Uterus (tissue), 3 donors: ENCODE measurements at regions not wholly inside any gene's neighbourhood (a gene's known extent, or its start where the extent isn't known, plus 50 kb on each side); places are given as distances from the start of the nearest gene placed in this dataset.

Experiments used
- DNase-seq, 2 donors: peaks; one replicate each; pipeline ENCODE4 v3.0.0-alpha.2; 2019 to 2020
- H3K27ac ChIP-seq, 2 donors: fragments of 200-600 bp; sonication (generic); 1 replicate in 1 of 2; 2 replicates in 1 of 2; pipeline ENCODE4 v1.5.1; 2016 to 2018
- H3K27me3 ChIP-seq, 2 donors: fragments of 200-600 bp; sonication (generic); one replicate each; pipeline ENCODE4 v1.5.1; 2018 to 2019; ENCODE audit warnings: control low read depth in 1 of 2
- H3K36me3 ChIP-seq, 2 donors: fragments of 200-600 bp; sonication (generic); one replicate each; pipeline ENCODE4 v1.5.1; 2019; ENCODE audit warnings: control low read depth in 1 of 2
- H3K4me1 ChIP-seq, 2 donors: fragments of 200-600 bp; sonication (generic); one replicate each; pipeline ENCODE4 v1.5.1; 2018 to 2019; ENCODE audit warnings: control low read depth in 1 of 2
- H3K4me3 ChIP-seq, 2 donors: fragments of 200-600 bp; sonication (generic); 1 replicate in 1 of 2; 2 replicates in 1 of 2; pipeline ENCODE4 v1.5.1; 2018 to 2019; ENCODE audit warnings: mild to moderate bottlenecking in 1 of 2
- H3K9me3 ChIP-seq, 2 donors: fragments of 200-600 bp; sonication (generic); one replicate each; pipeline ENCODE4 v1.5.1; 2019; ENCODE audit warnings: control low read depth in 1 of 2
- POLR2A ChIP-seq, 2 donors: fragments of 450-650 bp; IDR thresholded peaks; one replicate each; pipeline ENCODE4 v1.6.1; 2016; ENCODE audit warnings: antibody characterized with exemption in 2 of 2, mild to moderate bottlenecking in 1 of 2, moderate library complexity in 1 of 2
- intact Hi-C: fragments of 100-400 bp; cut with DNase I; formaldehyde crosslinking; loops from one replicate; pipeline ENCODE4 v1.15.1; 2023; ENCODE audit warnings: low total_unique reads
- TF ChIP-seq, protein P1 (sequence below), 4 experiments: fragments of 200-600 bp in 2 of 4; fragments of 450-650 bp in 2 of 4; sonication (generic) in 2 of 4; IDR thresholded peaks; one replicate each; pipeline ENCODE4 v1.5.1; 2016 to 2019; ENCODE audit warnings: antibody characterized with exemption in 4 of 4, mild to moderate bottlenecking in 2 of 4, moderate library complexity in 1 of 4
- donor health status: DM: yes; HTN: yes; CAD: no.

- TF ChIP-seq, protein P1, sequence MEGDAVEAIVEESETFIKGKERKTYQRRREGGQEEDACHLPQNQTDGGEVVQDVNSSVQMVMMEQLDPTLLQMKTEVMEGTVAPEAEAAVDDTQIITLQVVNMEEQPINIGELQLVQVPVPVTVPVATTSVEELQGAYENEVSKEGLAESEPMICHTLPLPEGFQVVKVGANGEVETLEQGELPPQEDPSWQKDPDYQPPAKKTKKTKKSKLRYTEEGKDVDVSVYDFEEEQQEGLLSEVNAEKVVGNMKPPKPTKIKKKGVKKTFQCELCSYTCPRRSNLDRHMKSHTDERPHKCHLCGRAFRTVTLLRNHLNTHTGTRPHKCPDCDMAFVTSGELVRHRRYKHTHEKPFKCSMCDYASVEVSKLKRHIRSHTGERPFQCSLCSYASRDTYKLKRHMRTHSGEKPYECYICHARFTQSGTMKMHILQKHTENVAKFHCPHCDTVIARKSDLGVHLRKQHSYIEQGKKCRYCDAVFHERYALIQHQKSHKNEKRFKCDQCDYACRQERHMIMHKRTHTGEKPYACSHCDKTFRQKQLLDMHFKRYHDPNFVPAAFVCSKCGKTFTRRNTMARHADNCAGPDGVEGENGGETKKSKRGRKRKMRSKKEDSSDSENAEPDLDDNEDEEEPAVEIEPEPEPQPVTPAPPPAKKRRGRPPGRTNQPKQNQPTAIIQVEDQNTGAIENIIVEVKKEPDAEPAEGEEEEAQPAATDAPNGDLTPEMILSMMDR (IDR thresholded peaks at IDR 0.05) = no peak
- no peak for TF ChIP-seq POLR2A (IDR thresholded peaks at IDR 0.05)
- intact Hi-C loops = no loop called here
These were observed 132.9 kb upstream of the ZBED5 start for GRCh38 chr11:10990637-10991193.

DNA sequence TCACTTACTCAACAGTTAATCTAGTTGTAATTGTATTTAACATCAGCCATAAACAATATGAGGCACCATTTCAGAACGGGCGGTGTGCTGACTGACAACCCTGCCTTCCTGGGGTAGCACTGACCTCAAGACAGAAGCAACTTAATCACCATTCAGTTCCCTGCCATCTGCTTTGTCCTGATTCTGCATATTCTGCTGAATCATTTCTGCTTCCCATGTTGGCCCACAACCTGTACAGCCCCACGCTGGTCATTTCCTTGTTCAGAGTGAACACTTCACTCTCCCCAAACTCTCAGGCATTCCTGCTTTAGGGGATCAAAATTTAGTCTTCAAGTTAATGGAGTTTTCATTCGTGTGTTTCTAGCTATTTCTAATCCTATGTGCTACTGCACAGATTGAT is 132.3 kb upstream of the ZBED5 start:
- no peak overlapping the region for H3K27ac ChIP-seq
- intact Hi-C loops = no loop called here
- H3K4me1 ChIP-seq = no peaks in the 10 kb centered on the region
- TF ChIP-seq, protein P1 (IDR thresholded peaks at IDR 0.05) = no peak
- TF ChIP-seq POLR2A (IDR thresholded peaks at IDR 0.05) = no peak
- H3K27me3 ChIP-seq = no peaks in the 10 kb centered on the region
- no peak overlapping the region for H3K4me3 ChIP-seq
- no peaks in the 10 kb centered on the region for H3K9me3 ChIP-seq
- H3K36me3 ChIP-seq = no peaks in the 10 kb centered on the region
- DNase-seq = no peak

More at GRCh38 chr11:10990637-10991193, 132.9 kb upstream of the ZBED5 start:
- no peaks in the 10 kb centered on the region for H3K27me3 ChIP-seq
- H3K36me3 ChIP-seq = no peaks in the 10 kb centered on the region
- no peak for DNase-seq
- no peaks in the 10 kb centered on the region for H3K4me1 ChIP-seq
- no peak overlapping the region for H3K4me3 ChIP-seq
- H3K27ac ChIP-seq = no peak overlapping the region
- no peaks in the 10 kb centered on the region for H3K9me3 ChIP-seq

DNA sequence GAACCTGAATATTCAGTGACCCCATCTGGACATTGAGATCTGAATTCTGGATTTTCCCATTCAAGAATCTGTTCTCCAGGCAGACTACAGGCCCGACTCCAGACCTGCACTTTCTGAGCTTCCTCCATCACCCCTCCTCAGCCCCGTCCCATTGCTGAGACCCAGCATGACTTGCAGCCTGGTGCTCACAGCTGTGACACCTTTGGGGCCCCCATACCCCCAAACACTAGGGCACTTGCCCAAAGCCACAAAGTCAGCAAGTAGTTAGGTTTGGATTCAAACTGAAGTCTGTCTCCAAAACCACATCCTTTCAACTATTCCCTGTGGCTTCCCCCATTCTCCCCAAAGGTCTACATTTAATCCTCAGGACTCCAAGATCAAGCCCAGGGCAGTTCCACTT is 128.2 kb upstream of the ZBED5 start:
- Histone ChIP-seq H3K9me3 (no peaks in the 10 kb centered on the region), H3K4me1 (no peaks in the 10 kb centered on the region), H3K27me3 (no peaks in the 10 kb centered on the region), H3K27ac (no peak overlapping the region), H3K36me3 (no peaks in the 10 kb centered on the region), H3K4me3 (no peak overlapping the region)
- intact Hi-C loops = no loop called here
- TF ChIP-seq, protein P1 (IDR thresholded peaks at IDR 0.05) = no peak
- TF ChIP-seq POLR2A (IDR thresholded peaks at IDR 0.05) = no peak
- no peak for DNase-seq

DNA sequence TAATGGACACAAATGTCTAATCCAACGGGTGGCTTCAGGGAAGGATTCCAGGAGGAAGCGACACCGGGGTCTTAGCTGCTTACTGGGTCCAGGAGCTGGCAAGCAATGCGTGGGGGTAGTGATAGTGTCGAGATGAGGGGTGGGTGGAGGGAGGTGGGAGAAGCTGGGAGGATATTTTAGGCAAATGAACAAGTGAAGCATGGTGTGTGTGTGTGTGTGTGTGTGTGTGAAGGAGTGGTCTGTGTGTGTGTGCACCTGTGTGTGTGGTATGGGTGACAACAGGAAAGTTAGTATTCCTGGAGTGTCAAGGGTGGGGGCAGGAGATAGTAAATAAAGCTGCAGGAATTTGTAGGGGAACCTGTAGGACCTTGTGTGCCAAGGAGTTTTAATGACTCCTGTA is 126.9 kb upstream of the ZBED5 start:
- DNase-seq = no peak
- Histone ChIP-seq H3K9me3 (no peaks in the 10 kb centered on the region), H3K4me3 (no peak overlapping the region), H3K27me3 (no peaks in the 10 kb centered on the region), H3K36me3 (no peaks in the 10 kb centered on the region), H3K4me1 (no peaks in the 10 kb centered on the region), H3K27ac (no peak overlapping the region)
- intact Hi-C loops = no loop called here
- no peak for TF ChIP-seq POLR2A (IDR thresholded peaks at IDR 0.05)
- TF ChIP-seq, protein P1 (IDR thresholded peaks at IDR 0.05) = no peak

DNA sequence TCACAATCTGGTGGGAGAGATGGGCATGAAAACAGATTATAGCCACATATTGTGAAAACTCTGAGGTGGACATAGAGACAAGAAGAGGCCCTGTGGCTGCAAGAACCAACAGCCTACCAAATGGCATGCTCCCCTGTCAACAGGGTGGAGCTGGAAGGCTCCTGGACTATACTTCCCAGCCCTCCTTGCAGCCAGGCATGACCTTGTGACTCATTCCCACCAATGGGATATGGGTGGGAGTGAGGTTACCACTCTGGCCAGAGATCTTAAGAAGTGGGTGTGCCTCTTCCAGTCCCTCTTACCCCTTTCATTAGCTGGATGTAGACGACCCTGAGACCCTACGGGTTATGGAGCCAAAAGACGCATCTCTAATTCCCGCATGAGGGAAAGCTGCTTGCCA is 126.4 kb upstream of the ZBED5 start:
- no peak for DNase-seq
- Histone ChIP-seq H3K27me3 (no peaks in the 10 kb centered on the region), H3K27ac (no peak overlapping the region), H3K4me1 (no peaks in the 10 kb centered on the region), H3K9me3 (no peaks in the 10 kb centered on the region), H3K36me3 (no peaks in the 10 kb centered on the region), H3K4me3 (no peak overlapping the region)
- intact Hi-C loops = no loop called here
- TF ChIP-seq POLR2A (IDR thresholded peaks at IDR 0.05) = no peak
- TF ChIP-seq, protein P1 (IDR thresholded peaks at IDR 0.05) = no peak
